ENCODE measurements at regions not wholly inside any gene's neighbourhood (a gene's known extent, or its start where the extent isn't known, plus 50 kb on each side); places are given as distances from the start of the nearest gene placed in this dataset.
A peak's percentile ranks its signal among the peaks of the same experiment; 100 is the strongest.

DNA sequence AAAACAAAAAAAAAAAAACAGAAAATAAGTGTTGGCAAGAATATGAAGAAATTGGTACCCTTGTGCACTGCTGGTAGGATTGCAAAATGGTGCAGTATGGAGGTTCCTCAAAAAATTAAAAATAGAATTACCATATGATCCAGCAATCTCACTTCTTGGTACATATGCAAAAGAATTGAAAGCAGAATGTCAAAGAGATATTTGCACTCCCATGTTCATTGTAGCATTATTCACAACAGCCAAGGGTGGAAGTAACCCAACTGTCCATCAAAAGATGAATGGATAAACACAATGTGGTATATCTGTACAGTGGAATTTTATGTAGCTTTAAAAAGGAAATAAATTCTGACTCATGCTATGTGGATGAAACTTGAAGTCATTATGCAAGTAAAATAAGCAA, 72.8 kb upstream of the POU3F3 start:
- no peak for DNase-seq
- Histone ChIP-seq H3K27me3 (ENCODE audit: control insufficient read depth, insufficient read depth, low read length) (no peaks in the 10 kb centered on the region), H3K36me3 (replicated peaks; ENCODE audit: control insufficient read depth, insufficient read depth, low read length) (no peaks in the 10 kb centered on the region), H3K4me3 (ENCODE audit: insufficient read depth, low read depth, low read length) (no peak overlapping the region)

DNA sequence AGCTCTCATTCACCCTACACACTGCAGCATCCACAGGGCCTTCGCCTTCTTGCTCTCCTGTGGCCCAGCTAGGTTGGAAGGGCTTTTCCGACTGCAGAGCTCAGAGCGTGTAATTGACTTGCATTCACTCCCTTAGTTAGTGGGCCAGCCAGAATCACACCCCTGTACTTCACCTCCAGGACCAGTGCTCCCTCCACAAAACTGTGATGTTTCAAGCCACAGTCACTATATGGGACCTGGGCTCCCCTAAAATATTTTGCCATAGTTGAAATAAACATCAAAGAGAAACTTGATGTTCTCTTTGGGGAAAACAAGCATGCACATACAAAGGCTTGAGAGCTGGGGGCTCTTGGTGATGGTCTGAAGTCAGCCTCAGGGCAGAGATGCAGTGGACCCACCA, 69.7 kb upstream of the POU3F3 start:
- no peaks in the 10 kb centered on the region for H3K27me3 ChIP-seq (ENCODE audit: control insufficient read depth, insufficient read depth, low read length)
- DNase-seq: no peak
- no peak overlapping the region for H3K4me3 ChIP-seq (ENCODE audit: insufficient read depth, low read depth, low read length)
- no peaks in the 10 kb centered on the region for H3K36me3 ChIP-seq (replicated peaks; ENCODE audit: control insufficient read depth, insufficient read depth, low read length)

DNA sequence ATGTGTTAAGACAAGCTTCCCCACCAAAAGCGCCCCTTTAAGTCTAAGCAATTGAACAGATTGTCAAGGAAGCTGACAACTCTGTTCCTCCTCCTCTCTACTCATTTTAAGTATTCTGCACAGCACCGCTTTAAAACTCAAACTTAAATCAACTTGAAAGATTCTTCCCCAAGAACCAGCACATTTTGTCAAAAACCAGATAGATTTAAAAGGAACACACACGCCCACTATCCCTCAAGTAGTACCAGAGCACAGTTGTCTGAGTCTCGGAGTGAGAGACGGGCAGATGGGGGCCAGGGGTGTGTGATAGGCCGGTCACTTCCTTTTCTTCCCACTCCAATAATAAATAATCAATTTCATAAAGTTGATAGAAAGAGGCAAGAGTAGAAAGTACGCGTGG, 67.7 kb upstream of the POU3F3 start:
- no peak for DNase-seq
- Histone ChIP-seq H3K27me3 (ENCODE audit: control insufficient read depth, insufficient read depth, low read length) (no peaks in the 10 kb centered on the region; the same call in 1 of the 2 replicates), H3K36me3 (replicated peaks; ENCODE audit: control insufficient read depth, insufficient read depth, low read length) (no peaks in the 10 kb centered on the region), H3K4me3 (ENCODE audit: insufficient read depth, low read depth, low read length) (no peak overlapping the region)

DNA sequence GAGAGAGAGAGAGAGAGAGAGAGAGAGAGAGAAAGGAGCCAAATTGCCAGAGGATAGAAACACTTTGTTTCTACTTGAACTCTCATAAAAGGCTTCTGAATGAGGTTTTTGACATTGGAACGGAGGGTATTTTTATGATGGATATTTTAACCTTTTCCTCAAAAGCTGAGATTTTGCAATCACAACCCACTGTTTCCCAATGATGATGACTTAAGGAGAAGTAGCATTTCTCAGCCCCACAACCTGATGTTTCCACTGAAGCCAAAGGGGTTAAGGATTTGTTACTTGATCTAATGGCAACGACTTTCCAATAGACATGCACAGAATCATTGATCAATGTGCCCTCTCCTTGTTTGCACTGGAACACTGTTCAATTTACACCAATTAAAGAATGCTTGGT, 67.1 kb upstream of the POU3F3 start:
- Histone ChIP-seq H3K36me3 (replicated peaks; ENCODE audit: control insufficient read depth, insufficient read depth, low read length) (no peaks in the 10 kb centered on the region), H3K27me3 (ENCODE audit: control insufficient read depth, insufficient read depth, low read length) (no peaks in the 10 kb centered on the region; the same call in 1 of the 2 replicates), H3K4me3 (ENCODE audit: insufficient read depth, low read depth, low read length) (no peak overlapping the region)
- no peak for DNase-seq

DNA sequence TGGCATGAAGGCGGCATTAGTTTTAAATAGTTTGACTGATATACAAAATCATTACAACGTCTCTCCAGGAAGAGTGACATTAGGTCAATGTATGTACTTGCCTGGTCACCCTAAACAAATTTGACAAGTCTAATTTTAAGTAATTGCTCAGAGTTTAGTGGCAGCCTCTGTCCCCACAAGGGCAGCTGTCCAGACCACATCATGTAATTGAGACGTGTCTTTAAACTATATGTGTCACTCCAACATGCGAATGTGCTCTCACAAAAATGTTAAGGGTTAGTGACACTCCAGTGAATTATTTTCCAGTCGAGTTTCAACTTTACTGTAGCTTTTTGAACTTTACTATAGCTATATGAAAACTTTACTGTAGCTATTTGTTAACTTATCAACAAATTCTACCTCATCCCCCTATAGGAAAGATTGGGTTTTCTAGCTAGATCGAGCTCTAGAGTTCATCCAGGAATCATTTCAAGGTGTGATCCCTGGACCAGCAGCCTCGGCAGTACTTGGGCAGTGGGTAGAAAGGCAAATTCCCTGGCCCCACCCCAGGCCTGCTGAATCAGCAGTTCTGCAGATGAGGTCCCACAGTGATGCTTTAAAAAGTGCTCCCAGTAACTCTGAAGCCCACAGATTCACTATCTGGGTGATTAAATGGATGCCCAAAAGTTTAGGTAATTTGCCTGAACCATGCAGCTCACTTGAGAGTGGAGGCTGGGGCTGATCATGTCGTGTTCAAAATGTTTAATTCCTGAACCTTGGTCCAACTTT, 66.4 kb upstream of the POU3F3 start:
- DNase-seq: no peak

DNA sequence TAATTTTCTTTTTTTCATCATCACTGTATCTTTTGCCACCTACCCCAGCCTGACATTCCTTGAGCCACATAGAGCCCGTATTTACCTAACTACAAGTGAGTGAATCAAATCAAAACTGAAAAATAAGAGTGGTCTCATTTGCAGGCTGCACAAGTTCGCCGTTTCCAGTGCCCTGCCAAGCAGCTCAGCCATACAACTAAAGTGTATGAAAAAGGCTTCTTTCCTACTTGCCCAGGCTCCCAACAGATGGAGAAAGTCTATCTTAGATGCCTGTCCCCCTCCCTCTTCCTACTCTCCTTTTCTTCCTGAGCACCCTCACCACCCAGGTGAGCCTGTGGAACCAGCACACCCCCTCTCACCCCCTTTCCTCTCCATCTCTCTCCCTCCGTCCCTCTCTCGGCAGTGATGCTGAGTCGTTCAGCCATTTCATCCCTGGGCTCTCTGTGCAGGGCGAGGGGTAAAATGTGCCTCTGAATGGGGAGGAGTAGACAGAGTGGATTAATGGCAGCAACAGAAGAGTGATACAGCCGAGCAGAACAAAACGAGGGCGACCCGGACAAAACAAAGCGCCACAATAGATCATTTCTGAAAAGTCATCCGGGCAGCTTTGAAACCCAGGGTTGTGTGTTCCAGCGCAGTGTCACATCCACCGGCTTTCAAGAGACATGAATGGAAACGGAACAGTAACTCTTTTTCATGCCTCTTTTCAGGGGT, 65.0 kb upstream of the POU3F3 start:
- Histone ChIP-seq H3K4me3 (ENCODE audit: insufficient read depth, low read depth, low read length) (no peak overlapping the region), H3K36me3 (replicated peaks; ENCODE audit: control insufficient read depth, insufficient read depth, low read length) (no peaks in the 10 kb centered on the region), H3K27me3 (ENCODE audit: control insufficient read depth, insufficient read depth, low read length) (no peaks in the 10 kb centered on the region; the same call in 1 of the 2 replicates)
- no peak for DNase-seq

More for the DNA sequence above, 66.4 kb upstream of the POU3F3 start:
- Histone ChIP-seq H3K36me3 (replicated peaks; ENCODE audit: control insufficient read depth, insufficient read depth, low read length) (no peaks in the 10 kb centered on the region), H3K27me3 (ENCODE audit: control insufficient read depth, insufficient read depth, low read length) (no peaks in the 10 kb centered on the region; the same call in 1 of the 2 replicates), H3K4me3 (ENCODE audit: insufficient read depth, low read depth, low read length) (no peak overlapping the region)

DNA sequence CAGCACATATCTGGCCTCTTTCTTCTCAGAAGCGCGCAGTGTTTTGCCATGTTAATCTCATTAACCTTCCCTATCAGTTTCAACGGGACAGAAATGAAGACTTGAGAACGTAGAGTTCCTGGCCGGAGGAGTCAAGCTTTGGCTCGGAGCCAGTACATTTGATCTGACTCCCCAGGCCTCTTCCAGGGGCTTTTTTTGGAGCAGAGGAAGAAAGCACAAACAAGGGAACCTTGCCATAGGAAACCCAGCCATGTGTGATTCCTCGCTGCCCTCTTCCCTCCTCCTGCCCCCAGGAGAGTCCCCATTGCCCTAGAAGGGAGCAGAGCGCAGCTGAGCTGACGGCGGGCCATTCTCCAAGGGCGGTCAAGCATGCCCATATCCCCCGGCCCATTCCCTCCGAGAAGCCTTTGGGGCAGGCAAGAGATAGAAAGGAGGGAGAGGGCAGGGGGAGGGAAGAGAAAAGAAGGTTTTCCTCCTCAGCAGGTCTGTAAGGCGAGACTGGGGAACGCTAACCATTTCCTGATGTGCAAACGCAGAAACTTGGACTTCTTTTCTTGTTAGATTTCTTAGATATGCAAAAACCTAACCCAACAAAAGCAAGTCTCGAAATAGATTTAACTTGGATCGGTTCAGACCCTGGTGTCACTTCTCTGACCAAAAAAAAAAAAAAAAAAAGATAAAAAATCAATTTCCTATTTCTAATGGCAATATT, 63.7 kb upstream of the POU3F3 start:
- no peak overlapping the region for H3K4me3 ChIP-seq (ENCODE audit: insufficient read depth, low read depth, low read length)
- H3K36me3 ChIP-seq (replicated peaks; ENCODE audit: control insufficient read depth, insufficient read depth, low read length): no peaks in the 10 kb centered on the region
- DNase-seq: peak; percentile 39
- no peaks in the 10 kb centered on the region; the same call in 1 of the 2 replicates for H3K27me3 ChIP-seq (ENCODE audit: control insufficient read depth, insufficient read depth, low read length)

DNA sequence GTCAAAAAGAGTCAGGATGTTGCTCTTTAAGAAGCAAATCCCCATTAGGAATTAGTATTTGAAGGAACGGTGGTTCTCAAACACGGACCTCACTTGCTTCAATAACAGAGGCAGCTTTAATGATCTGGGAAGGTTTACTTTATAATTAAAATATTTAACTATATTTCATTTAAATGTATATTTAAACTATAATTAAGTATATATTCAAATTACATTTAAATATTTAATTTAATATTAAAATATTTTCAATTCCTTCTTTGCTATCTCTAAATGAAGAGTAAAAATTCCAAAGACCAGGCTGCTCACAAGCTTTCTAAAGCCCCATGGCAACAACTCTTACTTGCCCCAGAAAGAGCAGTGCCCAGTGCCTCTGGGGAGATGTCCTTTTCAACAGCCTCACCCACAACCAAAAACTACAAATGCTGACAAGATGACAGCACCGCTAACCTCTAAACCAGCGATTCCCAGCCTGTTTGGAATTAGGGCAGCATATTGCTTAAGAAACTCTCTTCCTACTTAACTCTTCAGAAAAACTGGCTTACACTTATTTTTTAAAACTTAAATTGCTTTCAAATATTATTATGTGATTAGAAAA, 62.9 kb upstream of the POU3F3 start:
- Histone ChIP-seq H3K36me3 (replicated peaks; ENCODE audit: control insufficient read depth, insufficient read depth, low read length) (no peaks in the 10 kb centered on the region), H3K27me3 (ENCODE audit: control insufficient read depth, insufficient read depth, low read length) (no peaks in the 10 kb centered on the region; the same call in 1 of the 2 replicates), H3K4me3 (ENCODE audit: insufficient read depth, low read depth, low read length) (no peak overlapping the region)
- no peak for DNase-seq

DNA sequence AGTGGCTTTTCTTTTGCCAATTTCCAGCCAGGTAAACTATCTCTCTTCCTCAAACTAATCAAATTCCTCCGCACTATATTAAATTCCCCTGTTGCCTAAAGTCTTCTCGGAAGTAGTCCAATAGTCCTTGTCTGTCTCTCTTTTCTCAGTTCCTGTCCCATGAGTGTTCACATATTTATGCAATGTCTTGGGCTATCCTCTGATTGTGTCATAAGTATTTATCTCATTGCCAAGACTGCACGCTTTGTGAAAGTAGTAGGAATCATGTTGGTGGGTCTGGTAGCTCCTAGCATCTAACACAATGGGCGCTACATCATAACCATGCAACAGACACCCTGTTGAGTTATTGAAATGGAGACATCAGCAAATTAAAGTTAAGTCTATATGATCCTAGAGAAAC, 59.9 kb upstream of the POU3F3 start:
- no peak for DNase-seq
- H3K27me3 ChIP-seq (ENCODE audit: control insufficient read depth, insufficient read depth, low read length): no peaks in the 10 kb centered on the region; the same call in 1 of the 2 replicates

DNA sequence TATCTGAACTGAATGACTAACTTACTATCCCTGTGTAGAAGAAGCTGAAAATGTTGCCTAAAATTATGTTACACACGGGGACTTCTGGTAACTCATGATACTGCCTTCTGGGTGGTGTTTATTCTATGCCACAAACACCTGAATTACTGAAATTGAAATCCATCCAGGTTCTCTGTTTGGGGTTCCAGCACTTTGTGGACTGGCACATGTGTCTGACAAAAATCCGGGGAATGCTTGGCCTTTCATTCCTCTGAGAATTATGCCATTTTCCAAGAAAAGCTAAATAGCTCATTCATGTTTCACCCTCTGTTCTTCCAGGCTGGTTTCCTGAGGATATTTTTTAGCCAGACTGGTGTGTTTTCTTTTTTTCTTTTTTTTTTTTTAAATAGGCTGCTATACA, 59.5 kb upstream of the POU3F3 start:
- no peak for DNase-seq
- no peak overlapping the region for H3K4me3 ChIP-seq (ENCODE audit: insufficient read depth, low read depth, low read length)
- no peaks in the 10 kb centered on the region for H3K36me3 ChIP-seq (replicated peaks; ENCODE audit: control insufficient read depth, insufficient read depth, low read length)
- no peaks in the 10 kb centered on the region; the same call in 1 of the 2 replicates for H3K27me3 ChIP-seq (ENCODE audit: control insufficient read depth, insufficient read depth, low read length)

More for the DNA sequence above, 59.9 kb upstream of the POU3F3 start:
- Histone ChIP-seq H3K36me3 (replicated peaks; ENCODE audit: control insufficient read depth, insufficient read depth, low read length) (no peaks in the 10 kb centered on the region), H3K4me3 (ENCODE audit: insufficient read depth, low read depth, low read length) (no peak overlapping the region)
